Right forelimb (tissue), 1 donor: ENCODE measurements at regions not wholly inside any gene's neighbourhood (a gene's known extent, or its start where the extent isn't known, plus 50 kb on each side); places are given as distances from the start of the nearest gene placed in this dataset.
"Not testable (repeated sequence)": the region's sequence is repeated elsewhere in the genome, so short reads cannot be mapped to it uniquely, and the experiment has no call there.

Source experiments
- DNase-seq: peaks from one replicate; pipeline ENCODE4 v3.0.0-alpha.2; 2018

DNA sequence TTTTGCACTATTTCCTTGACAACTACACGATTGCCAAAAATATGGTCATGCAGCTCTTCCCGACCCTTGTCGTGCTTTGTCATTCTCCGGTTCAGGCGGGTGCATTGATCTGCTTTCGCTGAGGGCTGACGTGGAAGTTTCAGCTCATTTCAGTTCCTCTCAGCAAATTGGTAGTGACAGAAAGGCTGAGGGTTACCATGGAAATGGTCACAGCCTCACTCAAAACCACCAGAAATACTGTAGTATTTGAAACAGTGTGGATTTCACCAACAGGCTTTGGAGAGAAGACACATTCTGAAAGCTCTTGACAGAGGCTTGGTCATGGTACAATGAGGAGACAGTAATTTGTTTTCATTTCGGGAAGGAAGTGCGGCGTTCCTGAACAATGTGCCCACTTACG lies 99.7 kb upstream of the EXOC2 start:
- peak; percentile 16 for DNase-seq

DNA sequence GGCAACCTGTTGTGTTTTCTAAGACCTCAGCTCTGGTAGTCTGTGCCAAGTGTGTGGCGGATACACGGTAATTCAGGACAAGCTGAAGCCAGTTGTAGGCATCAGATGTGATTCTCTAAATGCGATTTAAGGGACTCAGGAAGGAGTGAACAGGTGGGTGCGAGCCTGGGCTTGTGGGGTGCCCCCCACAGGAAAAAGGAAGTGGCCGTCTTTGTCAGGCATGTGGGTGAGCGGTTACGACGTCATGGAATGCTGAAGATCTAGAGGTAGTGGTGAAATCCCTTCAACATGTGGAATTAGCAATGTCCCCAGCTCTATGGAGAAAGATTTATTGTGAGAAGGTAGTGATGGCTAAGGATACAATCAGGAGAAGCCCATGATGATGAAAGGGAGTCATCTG lies 95.1 kb upstream of the EXOC2 start:
- no peak for DNase-seq

- peak; percentile 18 for DNase-seq
Observed at GRCh38 chr6:786946-787763, 94.2 kb upstream of the EXOC2 start.

GRCh38 chr6:783966-784735 lies 91.2 kb upstream of the EXOC2 start:
- DNase-seq, result no peak

- DNase-seq, result no peak
Observed at GRCh38 chr6:782141-782540, 89.2 kb upstream of the EXOC2 start.

DNA sequence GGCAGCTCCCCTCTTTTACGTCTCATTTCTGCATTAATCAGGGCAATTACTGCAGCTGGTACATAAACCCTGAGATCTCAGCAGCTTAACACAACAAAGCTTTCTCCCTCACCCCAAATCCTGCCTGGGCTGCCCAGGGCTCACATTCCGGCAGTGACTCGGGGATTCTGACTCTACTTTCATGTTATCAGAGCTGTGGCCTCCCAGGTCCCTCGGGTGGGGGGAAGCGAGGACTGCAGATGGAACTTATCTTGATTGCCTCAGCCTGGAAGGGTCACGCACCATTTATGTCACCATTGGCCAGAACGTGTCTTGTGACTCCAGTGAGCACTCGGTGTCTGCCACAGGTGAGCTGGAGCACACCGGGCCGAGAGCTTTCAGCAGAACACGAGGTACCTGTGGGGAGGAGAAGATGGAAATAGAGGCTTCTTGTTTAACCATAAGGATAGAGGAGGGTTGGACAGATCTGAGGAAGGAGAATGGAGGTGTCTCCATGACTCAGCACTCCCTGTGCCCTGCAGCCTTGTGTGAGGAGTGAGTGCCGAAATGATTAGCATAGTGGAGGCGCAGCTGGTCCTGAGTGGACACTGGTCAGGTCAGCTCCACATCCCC lies 88.5 kb upstream of the EXOC2 start:
- no peak for DNase-seq

GRCh38 chr6:780706-781105 lies 87.8 kb upstream of the EXOC2 start:
- DNase-seq, result no peak

- no peak for DNase-seq
Observed at GRCh38 chr6:776951-777350, 84.0 kb upstream of the EXOC2 start.

DNA sequence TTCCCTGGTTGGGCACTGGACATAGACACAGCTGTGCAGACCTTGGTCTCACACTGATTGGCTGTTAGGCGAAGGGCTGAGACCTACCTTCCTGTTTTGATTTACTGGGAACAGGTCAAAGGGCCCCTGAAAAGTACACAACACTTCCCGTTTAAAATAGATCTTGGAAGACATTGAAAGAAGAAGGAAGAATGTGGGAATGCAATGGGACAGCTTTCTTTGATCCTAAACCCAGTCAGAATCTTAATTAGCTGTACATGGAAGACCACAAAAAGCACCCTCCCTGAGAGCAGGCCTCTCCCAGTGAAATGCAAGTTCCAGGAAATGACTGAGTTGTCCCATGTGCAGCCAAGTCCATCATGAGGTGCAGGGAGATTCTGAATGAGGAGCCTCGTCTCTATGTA lies 83.6 kb upstream of the EXOC2 start:
- DNase-seq, result no peak

- DNase-seq, result no peak
Observed at GRCh38 chr6:775863-776262, 82.9 kb upstream of the EXOC2 start.

DNA sequence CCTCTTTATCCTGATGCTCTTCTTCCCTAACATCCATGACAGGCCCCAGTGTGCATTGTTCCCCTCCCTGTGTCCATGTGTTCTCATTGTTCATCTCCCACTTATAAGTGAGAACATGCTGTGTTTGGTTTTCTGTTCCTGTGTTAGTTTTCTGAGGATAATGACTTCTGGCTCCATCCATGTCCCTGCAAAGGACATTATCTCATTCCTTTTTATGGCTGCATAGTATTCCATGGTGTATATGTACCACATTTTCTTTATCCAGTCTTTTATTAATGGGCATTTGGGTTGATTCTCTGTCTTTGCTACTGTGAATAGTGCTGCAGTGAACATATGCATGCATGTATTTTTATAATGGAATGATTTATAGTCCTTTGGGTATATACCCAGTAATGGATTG lies 78.7 kb upstream of the EXOC2 start:
- not testable (repeated sequence) for DNase-seq

DNA sequence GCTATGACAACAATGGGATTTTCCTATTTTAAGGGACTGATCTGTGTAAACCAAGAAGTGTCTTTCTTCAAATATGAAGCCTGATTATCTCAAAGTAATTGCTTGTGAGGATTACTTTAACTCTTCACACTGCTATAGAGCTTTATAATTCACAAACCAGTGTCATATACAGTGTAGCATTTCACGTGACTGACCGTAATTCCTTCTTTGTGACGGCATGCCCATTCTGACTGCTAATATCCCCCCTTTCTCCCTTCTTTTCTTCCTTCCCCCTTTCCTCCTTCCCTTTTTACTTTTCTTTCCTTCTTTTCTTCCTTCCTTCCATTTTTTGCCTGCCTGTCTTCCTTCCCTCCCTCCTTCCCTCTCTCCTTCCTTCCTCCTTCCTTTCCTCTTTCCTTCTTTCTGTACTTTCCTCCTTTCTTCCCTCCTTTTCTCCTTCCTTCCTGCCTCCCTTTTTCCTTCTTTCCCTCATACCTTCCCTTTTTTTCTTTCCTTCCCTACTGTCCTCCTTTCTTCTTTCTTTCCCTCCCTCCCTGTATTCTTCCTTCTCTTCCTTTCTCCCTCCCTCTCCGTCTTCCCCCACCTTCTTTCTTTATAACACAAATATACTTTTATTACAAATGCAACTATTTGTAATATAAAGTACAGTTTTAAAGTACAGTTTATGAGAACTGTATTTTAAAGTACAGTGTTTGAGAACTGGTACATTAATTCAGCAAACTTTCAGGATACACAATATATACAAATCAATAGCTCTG lies 75.0 kb upstream of the EXOC2 start:
- DNase-seq, result no peak

DNA sequence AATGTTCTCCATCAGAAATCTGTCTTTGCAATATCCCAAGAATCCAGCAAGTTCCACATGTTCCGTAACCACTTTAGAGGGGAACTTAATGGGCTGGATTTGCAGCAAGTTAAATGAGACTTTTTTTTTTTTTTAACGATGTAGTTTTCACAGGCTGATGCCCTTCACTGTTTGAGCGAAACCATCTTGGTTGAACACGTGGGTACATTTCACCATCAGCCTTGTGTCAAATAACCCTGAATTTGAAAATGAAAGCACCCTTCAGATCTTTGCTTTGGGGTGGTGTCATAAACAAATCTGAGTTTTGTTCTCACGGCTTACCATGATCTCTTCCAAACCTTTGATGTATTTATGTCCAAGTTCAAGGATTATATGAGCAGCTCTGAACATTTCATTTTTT lies 73.7 kb upstream of the EXOC2 start:
- DNase-seq, result no peak

- DNase-seq, result no peak
Observed at GRCh38 chr6:761997-762396, 69.1 kb upstream of the EXOC2 start.

- DNase-seq, result no peak
Observed at GRCh38 chr6:760982-761955, 68.3 kb upstream of the EXOC2 start.

- DNase-seq, result no peak
Observed at GRCh38 chr6:759729-760128, 66.8 kb upstream of the EXOC2 start.

DNA sequence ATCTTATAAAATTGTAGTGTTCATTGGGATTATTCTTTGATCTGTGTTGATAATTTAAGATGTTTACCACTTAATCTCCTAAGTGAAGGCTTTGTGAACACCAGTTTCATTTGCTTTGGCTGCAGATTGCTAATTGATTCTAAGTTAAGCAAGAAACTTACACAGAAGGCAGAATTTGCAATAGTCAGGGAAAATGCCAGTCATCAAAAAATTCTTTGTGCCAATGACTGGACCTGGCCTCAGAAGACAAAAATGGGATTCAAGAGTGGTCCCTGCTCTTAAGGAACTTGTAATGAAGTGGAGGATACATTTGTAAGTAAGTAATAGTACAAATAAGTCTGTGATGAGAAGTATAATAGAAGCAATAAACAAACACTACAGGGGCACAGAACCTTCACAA lies 63.3 kb upstream of the EXOC2 start:
- DNase-seq, result no peak

DNA sequence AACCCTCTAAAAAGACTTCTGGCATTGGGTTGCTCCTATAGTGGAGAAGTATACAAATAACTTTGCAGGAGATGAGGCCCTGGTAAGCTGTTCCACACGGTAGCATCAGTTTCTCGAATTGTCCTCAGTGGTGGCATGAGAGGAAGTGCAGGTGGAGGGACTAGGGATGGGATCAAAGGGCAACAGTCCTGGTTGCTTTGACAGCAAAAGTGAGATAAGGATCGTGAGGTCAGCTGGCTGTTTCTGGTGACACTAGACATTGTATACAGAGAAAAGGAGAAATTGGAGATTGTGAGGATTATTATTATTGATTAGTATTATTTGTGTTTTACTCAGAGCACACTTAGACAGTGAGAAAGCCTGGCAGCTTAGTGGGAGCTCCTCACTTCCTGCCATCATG lies 61.3 kb upstream of the EXOC2 start:
- DNase-seq, result no peak

- no peak for DNase-seq
Observed at GRCh38 chr6:753486-753885, 60.5 kb upstream of the EXOC2 start.

DNA sequence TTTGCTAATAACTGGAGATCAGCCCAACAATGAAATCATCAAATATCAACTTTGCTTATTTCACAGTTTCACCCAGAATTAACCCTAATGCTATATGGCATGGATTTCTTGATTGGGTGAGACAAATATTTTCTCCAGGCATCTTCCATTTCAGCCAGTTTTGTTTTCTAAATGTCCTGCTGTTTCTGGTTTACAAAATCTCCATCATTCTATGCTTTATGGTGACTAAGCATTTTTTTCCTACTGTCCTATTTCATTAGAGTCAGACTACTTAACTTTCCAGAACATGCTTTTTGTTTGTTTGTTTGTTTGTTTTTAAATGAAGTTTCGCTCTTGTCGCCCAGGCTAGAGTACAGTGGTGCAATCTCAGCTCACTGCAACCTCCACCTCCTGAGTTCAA lies 59.5 kb upstream of the EXOC2 start:
- DNase-seq, result no peak

DNA sequence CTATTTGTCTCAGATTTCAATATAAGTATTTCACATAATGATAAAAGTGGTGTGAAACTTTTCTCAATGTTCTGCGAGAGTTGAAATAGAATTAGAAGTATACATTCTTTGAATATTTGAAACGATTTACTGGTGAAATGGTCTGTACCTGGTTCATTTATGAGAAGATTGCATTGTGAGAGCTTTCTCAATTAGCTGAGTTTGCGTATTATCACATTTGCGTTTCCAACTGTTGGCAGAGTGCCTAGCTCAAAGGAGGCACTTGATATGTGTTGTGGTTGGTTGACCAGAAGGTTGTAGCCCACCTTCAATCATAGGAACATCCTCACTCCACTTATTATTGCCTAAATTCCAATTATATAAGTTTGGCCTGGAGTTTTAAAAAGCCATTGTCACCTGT lies 58.8 kb upstream of the EXOC2 start:
- DNase-seq, result no peak

GRCh38 chr6:747921-748320 lies 55.0 kb upstream of the EXOC2 start:
- DNase-seq, result no peak
